Muscle of arm (tissue), 1 donor: ENCODE measurements at regions not wholly inside any gene's neighbourhood (a gene's known extent, or its start where the extent isn't known, plus 50 kb on each side); places are given as distances from the start of the nearest gene placed in this dataset.
"Not testable (repeated sequence)": the region's sequence is repeated elsewhere in the genome, so short reads cannot be mapped to it uniquely, and the experiment has no call there.

Experiments used
- DNase-seq: peaks from one replicate; pipeline ENCODE4 v3.0.0-alpha.2; 2013

GRCh38 chr6:57860481-57861315 lies 543.3 kb downstream of the PRIM2 start:
- not testable (repeated sequence) for DNase-seq

- not testable (repeated sequence) for DNase-seq
Observed at GRCh38 chr6:57870083-57870482, 552.7 kb downstream of the PRIM2 start.

GRCh38 chr6:57873424-57873823 lies 556.0 kb downstream of the PRIM2 start:
- DNase-seq = not testable (repeated sequence)

GRCh38 chr6:57876659-57877058 lies 559.2 kb downstream of the PRIM2 start:
- not testable (repeated sequence) for DNase-seq

- DNase-seq = not testable (repeated sequence)
Observed at GRCh38 chr6:57877729-57878128, 560.3 kb downstream of the PRIM2 start.

- not testable (repeated sequence) for DNase-seq
Observed at GRCh38 chr6:57878792-57879191, 561.4 kb downstream of the PRIM2 start.

GRCh38 chr6:57898850-57899249 lies 581.4 kb downstream of the PRIM2 start:
- DNase-seq = not testable (repeated sequence)

GRCh38 chr6:57900687-57901399 lies 583.4 kb downstream of the PRIM2 start:
- DNase-seq = not testable (repeated sequence)

GRCh38 chr6:57901445-57901844 lies 584.0 kb downstream of the PRIM2 start:
- not testable (repeated sequence) for DNase-seq

- not testable (repeated sequence) for DNase-seq
Observed at GRCh38 chr6:57904356-57904755, 586.9 kb downstream of the PRIM2 start.

- DNase-seq = not testable (repeated sequence)
Observed at GRCh38 chr6:57915300-57915699, 597.9 kb downstream of the PRIM2 start.

GRCh38 chr6:57942966-57943365 lies 625.5 kb downstream of the PRIM2 start:
- not testable (repeated sequence) for DNase-seq

- DNase-seq = not testable (repeated sequence)
Observed at GRCh38 chr6:57946084-57946768, 628.8 kb downstream of the PRIM2 start.

- DNase-seq = not testable (repeated sequence)
Observed at GRCh38 chr6:57946769-57947091, 629.3 kb downstream of the PRIM2 start.

GRCh38 chr6:57948481-57948880 lies 631.1 kb downstream of the PRIM2 start:
- not testable (repeated sequence) for DNase-seq

GRCh38 chr6:57950430-57950829 lies 633.0 kb downstream of the PRIM2 start:
- DNase-seq = not testable (repeated sequence)

GRCh38 chr6:57966757-57967156 lies 649.3 kb downstream of the PRIM2 start:
- not testable (repeated sequence) for DNase-seq

GRCh38 chr6:57971956-57972355 lies 654.5 kb downstream of the PRIM2 start:
- not testable (repeated sequence) for DNase-seq

GRCh38 chr6:57974653-57975052 lies 657.2 kb downstream of the PRIM2 start:
- DNase-seq = no peak

- DNase-seq = not testable (repeated sequence)
Observed at GRCh38 chr6:57975127-57975526, 657.7 kb downstream of the PRIM2 start.

- not testable (repeated sequence) for DNase-seq
Observed at GRCh38 chr6:57976371-57976770, 658.9 kb downstream of the PRIM2 start.

- not testable (repeated sequence) for DNase-seq
Observed at GRCh38 chr6:57983603-57984002, 666.2 kb downstream of the PRIM2 start.
